Glomerular endothelial cell (primary cell): ENCODE measurements at regions not wholly inside any gene's neighbourhood (a gene's known extent, or its start where the extent isn't known, plus 50 kb on each side); places are given as distances from the start of the nearest gene placed in this dataset.
A peak's percentile ranks its signal among the peaks of the same experiment; 100 is the strongest.

Experiments used
- DNase-seq: peaks from one replicate; pipeline ENCODE4 v3.0.0-alpha.2; 2011; ENCODE audit warnings: low read depth, low spot score; ENCODE audit errors: extremely low read depth

DNA sequence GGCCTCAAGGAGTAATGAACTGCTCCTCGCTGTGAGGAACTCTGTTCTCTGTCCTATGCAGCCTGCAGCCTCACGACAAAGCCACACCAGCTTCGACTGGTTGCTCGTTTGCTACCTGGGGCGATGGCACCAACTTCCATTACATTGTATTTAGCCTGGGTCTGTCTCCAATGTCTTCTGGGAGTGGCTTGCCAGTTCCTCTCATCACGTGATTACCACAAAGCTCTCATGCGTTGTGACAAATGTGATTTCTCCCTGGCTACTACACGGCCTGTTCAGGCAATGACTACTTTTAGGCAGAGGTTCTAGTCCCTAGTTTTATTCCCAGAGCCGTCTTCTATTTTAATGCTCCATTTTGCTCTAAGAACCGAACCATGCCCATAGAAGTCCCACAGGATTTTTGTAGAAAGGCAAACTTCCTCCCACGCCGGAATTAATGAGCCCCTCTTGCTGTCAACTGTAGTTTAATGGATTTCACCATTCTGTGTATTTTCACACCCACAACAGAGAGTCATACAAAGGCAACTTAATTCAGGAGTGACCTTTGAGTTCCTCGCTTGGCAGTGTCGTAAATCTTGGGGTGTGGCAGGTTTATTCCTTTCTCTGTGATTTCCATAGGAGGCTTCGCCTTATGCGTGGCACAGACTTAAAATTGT lies 351.9 kb downstream of the EFNB2 start:
- DNase-seq: no peak

DNA sequence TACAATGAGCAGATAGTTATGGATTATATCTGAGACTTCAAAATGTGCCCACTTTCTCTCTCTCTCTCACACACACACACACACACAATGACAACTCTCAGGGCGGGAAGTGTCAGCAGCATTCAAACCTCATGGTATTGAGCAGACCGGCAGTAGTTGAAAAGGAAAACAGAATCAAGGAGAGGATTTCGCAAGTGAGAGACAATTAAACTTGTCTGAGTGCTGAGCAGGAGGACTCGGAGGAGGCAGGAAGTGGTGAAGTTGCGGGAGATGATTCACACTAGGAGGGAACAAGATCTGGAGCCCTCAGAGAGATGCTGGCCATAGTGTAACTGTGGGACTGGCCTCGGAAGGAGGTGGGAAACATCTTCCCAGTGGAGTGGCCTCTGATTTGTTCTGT lies 353.1 kb downstream of the EFNB2 start:
- no peak for DNase-seq

DNA sequence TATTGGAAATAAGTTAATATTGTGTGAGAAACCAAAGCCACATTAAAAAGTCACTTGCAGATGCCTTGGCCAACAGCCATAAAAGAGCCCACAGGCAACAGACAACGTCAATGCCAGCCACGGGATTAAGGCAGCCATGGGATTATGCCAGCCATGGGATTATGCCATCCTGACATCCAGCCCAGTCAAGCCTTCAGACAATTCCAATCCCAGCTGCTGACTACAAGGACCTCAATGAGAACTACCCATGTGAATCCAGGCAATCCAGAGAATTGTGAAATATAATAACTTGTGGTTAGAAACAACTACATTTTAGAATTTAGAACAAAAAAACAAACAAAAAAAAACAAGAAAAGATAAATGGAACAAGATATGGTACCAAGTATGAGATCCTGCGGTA lies 356.6 kb downstream of the EFNB2 start:
- no peak for DNase-seq

- DNase-seq: no peak
Measured at GRCh38 chr13:106177146-106177545, 358.3 kb downstream of the EFNB2 start.

GRCh38 chr13:106176117-106176516 lies 359.3 kb downstream of the EFNB2 start:
- DNase-seq: no peak

GRCh38 chr13:106173891-106174610 lies 361.4 kb downstream of the EFNB2 start:
- DNase-seq: no peak

- DNase-seq: no peak
Measured at GRCh38 chr13:106173346-106173745, 362.1 kb downstream of the EFNB2 start.

DNA sequence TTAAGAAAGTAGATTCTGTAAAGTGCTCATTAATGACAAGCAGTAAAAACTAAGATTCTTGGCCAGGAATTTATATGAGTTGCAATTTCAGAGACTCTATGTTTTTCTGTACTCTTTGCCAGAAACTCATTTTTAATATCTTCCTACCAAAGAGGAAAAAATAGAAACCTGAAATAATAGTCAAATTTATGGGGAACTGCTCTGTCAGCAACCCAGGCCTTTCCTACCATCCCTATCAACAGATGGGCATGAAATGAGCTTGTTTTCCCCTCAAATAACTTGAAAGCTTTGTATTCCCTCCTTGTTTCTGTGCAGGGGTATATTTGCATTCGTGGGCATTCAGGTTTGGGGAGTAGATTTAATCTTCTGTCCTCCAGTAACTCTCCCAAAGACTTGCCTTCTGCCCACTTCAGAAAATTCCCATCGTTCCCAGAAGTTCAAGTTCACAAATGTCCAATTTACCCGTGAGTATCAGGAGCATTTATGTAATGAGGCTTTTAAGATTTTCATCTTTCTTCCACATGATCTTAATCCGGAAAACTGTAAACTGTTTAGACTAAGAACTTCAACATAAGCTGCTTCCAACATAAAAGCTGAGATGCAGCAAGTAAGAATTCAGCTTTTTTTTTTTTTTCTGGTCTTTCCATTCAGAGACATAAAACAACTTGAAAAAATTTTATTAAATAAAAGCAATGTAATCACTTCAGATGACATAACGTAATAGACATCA lies 363.1 kb downstream of the EFNB2 start:
- no peak for DNase-seq

- DNase-seq: no peak
Measured at GRCh38 chr13:106163426-106163825, 372.0 kb downstream of the EFNB2 start.

GRCh38 chr13:106161146-106161545 lies 374.3 kb downstream of the EFNB2 start:
- DNase-seq: no peak

DNA sequence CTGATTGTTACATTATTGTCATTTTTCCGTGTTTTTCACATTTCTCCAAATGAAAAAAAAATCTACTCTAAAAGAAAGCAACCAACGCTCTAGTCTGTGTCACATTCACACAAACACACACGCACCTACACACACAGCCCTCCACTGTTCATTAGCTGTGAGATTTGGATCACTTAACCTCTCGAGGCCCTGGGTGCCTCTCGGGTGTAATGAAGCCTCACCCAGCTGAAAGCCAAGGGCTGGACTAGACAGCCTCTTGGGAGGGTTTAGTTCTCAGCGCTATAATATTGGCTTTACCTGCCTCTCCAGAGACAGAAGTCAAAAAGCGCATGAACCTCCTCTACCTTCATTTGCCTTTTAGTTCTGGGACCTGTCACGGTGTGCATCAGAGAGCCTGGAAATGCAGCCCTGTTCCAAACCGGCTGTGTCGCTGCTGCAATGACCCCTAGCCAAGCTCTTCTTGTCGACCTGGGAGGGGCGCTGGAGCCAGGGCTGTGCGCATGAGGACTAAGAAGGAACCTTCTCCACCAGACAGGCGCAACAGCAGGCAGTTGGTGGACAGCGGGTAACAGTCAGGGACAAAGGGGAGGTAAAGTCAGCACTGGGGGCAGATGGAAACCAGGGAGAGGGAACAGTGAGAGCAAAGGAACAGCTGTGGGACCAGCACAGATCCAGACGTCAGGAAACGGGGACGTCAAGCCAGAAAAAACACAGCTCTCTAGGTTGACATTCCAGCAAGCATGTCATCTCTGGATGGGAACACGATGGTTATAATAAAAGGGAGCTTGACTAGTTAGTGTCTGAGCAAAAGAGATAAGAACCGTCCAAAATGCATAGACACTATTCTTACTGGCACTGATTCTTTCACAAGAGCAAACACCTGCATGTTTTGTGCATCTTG lies 375.9 kb downstream of the EFNB2 start:
- no peak for DNase-seq

DNA sequence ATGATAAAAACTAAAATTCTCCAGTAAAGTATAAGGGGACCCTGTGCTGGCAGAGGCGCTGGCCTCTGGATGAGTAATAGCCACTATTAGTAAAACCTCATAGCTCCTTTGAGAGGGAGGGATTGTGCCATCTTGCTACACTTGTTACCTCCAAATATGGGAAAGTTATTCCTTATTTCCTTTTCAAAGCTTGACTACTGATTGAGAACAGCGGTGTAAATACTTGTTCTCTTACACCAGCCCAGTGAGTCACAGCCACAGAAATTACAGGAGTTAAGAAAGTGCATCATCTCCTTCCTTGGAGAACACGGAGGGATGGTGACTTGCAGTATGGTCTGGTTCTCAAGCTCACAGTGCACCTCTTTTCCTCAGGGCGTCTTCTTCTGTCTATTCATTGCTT lies 379.0 kb downstream of the EFNB2 start:
- DNase-seq: peak; percentile 56

- DNase-seq: no peak
Measured at GRCh38 chr13:106155411-106155810, 380.1 kb downstream of the EFNB2 start.

GRCh38 chr13:106153876-106154275 lies 381.6 kb downstream of the EFNB2 start:
- DNase-seq: no peak

DNA sequence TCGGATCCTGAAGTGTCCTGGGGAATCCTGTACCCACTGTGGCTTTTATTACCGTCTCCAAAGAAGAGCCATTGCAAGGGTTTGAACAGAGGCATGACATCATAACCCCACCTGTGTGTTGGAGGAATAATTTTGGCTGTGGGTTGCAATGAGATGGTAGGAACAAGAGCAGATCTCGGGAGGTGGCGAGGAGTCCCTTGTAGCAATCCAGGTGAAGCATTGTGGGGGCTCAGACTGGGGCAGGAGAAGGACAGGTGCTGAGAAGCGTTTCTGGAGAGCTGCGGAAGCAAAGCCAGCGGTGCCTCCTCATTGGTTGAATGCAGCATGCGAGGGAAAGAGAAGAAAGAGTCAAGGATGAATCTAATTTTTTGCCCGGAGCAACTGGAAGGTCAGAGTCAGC lies 382.4 kb downstream of the EFNB2 start:
- DNase-seq: no peak

DNA sequence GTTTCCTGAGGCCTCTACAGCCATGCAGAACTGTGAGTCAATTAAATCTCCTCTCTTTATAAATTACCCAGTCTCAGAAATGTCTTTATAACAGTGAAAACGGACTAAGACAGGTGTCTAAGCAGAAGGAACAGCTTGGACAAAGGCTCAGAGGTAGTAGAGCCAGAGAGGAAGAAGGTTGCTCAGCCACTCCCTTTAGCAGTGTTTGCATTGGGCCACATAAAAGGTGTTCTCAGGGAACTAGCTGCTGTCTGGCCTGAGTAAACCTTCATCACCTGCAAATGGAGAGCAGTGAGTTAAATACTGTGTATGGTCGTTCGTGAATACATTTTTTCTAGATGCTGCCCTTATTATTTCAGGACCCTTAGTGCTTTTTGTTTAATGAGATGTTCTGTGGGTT lies 383.4 kb downstream of the EFNB2 start:
- DNase-seq: no peak

DNA sequence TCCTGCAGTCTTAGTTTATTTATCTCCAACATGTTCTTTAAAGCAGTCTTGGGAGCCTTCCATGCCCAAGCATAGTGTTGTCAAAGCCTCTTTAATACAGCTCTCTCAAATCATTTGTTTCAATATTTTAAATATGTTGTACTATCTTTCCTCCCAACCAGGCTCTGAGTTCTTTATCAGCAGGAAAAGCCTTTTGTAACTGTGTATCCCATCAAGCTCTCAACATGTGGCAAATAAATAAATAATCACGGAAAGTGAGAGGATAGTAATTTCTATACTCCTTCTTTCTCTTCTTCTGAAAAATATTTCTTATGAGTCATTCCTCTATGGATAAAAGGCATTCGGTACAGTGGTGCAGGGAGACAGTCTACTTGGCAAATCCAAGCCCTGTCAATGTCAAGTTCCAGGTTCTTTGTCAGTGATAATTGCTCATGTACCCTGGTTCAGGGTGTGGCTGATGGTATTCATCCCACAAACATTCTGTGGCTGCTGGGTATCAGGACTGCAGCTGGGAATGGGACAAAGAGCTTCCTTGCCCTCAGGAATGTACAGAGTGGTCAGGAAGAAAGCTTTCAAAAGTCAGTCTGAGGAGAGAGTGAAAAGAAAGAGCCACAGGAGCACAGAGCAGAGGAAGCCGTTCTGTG lies 384.3 kb downstream of the EFNB2 start:
- no peak for DNase-seq

DNA sequence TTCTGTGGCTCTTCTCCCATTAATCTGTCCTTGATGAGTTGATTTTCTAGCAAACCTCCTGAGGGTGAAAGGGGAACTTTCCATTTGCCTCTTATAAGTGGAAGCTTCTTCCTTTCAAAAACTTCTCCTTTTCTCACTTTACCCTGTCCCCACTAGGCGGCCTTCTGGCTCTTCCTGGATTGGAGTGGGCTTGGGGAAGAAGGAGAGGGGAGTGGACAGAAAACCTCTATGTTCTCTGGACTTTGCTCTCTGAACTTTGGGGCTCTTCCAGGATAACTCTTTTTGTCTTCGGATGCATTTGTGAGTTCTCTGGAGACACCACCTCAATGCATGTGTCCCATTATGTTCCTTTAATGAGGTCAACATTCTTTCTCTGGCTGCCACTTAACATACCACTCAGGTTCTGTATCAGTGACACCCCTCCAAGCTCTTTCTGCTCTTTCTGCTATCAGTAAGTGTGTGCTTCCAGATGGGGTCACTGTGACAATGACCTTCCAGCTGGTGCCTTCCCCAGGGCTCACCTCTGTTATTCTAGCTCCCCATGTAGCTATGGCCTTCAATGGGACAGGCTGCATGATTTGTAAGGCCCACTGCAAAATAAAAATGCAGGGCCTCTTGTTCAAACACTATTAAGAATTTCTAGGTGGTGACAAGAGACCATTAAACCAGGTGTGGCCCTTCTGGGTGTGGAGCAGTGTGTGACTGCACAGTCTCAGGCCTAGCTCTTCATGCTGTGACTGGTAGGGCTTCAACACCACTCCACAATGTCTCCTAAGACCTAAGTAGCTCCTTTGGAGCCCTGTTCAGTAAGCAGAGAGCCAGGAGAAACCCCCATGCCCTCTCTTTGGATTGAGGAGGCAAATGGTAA lies 389.2 kb downstream of the EFNB2 start:
- no peak for DNase-seq

GRCh38 chr13:106145070-106145469 lies 390.4 kb downstream of the EFNB2 start:
- DNase-seq: no peak
